22Rv1 (cell line): ENCODE measurements at regions not wholly inside any gene's neighbourhood (a gene's known extent, or its start where the extent isn't known, plus 50 kb on each side); places are given as distances from the start of the nearest gene placed in this dataset.

Experiments
- H3K27ac ChIP-seq: fragments of 450-650 bp; 2 replicates; pipeline ENCODE4 v1.5.1; 2017
- ZFX ChIP-seq: fragments of 450-650 bp; IDR thresholded peaks from 2 replicates; pipeline ENCODE4 v1.6.1; 2017; ENCODE audit warnings: antibody characterized with exemption, borderline replicate concordance
- TF ChIP-seq, protein P1 (sequence below): fragments of 450-650 bp; IDR thresholded peaks from 2 replicates; pipeline ENCODE4 v1.5.1; 2017; ENCODE audit warnings: mild to moderate bottlenecking

DNA sequence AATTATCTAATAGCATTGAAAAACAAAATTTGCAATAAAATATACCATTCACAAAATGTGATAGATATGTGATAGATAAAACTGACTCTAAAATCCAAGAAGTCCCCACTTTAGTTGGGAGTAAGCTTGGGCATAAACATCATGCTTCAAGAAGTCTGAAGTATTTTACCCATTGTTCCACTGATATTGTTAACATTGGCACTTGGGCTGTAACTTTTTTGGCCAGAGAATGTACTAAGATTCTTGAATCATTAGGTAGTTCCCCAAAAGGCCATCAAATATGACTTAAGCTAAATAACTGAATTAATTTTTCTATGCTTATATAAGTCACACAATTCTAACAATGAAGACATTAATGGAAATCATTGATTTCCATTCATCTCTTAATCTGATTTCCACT is 413.6 kb downstream of the CDH2 start:
- no peak for TF ChIP-seq ZFX
- TF ChIP-seq, protein P1, sequence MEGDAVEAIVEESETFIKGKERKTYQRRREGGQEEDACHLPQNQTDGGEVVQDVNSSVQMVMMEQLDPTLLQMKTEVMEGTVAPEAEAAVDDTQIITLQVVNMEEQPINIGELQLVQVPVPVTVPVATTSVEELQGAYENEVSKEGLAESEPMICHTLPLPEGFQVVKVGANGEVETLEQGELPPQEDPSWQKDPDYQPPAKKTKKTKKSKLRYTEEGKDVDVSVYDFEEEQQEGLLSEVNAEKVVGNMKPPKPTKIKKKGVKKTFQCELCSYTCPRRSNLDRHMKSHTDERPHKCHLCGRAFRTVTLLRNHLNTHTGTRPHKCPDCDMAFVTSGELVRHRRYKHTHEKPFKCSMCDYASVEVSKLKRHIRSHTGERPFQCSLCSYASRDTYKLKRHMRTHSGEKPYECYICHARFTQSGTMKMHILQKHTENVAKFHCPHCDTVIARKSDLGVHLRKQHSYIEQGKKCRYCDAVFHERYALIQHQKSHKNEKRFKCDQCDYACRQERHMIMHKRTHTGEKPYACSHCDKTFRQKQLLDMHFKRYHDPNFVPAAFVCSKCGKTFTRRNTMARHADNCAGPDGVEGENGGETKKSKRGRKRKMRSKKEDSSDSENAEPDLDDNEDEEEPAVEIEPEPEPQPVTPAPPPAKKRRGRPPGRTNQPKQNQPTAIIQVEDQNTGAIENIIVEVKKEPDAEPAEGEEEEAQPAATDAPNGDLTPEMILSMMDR, result no peak
- H3K27ac ChIP-seq, result no peak overlapping the region

DNA sequence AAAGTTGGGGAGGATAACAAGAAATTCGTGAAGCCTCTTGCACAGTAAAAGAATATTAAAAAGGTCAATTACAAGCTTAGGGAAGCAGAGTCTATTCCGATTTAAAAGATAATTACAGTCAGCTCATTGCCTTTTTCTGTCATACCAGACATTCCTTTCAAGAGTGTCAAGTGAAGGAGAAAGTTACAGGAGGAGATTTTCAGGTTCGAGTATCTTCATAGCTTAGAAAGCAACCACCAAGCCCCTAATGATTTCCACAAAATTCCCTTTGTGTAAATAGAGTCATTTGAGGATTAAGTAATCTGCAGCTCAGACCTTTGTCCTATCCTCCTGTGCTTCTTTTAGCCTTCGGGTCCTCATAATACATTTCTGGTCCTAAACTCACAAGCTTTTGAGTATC is 414.9 kb downstream of the CDH2 start:
- H3K27ac ChIP-seq, result no peak overlapping the region
- no peak for TF ChIP-seq ZFX
- TF ChIP-seq, protein P1, result no peak

DNA sequence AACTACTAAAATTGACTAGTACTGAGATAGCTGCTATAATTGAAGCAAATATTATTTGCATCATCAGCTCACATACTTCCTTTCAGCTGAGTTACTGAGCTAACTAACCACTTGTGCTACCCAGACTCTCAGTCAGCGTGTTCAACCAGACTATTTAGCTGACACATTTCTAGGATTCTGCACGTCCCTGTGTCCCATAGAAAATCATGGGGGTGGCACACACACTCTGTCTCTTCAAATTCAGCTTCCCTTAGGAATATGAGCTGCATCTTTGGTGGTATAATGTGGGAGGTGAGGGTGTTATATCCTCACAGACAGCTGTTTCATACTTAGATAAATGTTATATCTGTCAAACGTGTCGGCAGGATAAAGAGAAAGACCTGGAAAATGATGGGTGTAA is 424.0 kb downstream of the CDH2 start:
- H3K27ac ChIP-seq, result no peak overlapping the region
- TF ChIP-seq, protein P1, result no peak
- TF ChIP-seq ZFX, result no peak

DNA sequence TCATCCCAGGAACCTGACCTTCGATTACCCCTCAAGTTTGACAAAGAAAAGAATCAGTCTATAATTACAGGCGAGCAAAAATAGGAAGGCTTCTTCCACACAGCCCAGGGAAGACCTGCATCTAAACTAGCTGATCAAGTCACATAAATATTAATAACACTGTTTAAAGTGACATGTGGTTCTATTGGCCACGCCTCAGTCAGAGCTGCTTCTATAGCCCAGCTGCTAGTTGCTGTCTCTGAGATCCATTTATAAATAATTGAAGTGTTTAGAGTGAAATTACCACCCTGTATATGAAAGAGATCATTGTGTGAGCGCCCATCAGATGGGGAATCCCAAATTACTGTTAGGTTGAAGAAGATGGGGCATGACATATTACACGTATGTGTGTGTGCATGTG is 426.0 kb downstream of the CDH2 start:
- H3K27ac ChIP-seq, result no peak overlapping the region
- no peak for TF ChIP-seq ZFX
- TF ChIP-seq, protein P1, result no peak

DNA sequence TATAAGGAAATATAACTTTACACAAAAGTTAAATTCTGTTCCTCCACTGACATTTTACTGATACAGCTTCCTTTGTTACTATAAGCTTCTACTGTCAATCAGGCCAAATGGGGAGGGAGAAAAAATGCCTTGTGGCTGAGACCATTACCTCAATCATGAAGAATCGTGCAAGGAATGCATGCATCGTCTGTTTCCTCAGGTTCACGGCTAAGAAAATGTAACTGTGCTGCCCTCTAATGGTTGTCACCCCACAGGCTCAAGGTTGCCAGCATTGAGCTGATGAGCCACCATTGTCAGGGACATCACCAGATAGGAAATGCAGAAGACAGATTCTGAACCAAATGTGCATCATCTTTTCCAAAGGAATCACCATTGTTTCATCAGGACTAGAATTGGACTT is 426.9 kb downstream of the CDH2 start:
- TF ChIP-seq, protein P1, result peak; percentile 71
- no peak for TF ChIP-seq ZFX
- no peak overlapping the region for H3K27ac ChIP-seq

DNA sequence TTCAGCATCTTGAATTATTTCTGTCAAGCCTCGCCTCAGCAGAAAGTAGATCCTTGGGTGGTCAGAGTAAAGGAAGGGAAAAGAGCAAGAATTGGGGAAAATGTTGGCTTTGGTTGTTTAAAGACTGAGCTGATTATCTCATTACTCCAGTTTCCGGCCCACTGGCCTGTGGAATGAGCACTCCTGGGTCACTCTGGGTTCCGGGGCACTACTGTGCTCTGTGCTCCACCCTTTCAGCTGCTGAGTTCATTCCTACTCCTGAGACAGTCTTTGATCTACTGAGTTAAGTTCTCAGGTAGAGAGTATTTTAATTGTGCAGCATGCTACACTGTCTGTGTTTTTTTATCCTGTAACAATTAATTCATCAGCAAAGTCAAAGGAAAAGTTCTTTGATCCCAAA is 427.7 kb downstream of the CDH2 start:
- TF ChIP-seq, protein P1, result no peak
- no peak for TF ChIP-seq ZFX
- no peak overlapping the region for H3K27ac ChIP-seq

DNA sequence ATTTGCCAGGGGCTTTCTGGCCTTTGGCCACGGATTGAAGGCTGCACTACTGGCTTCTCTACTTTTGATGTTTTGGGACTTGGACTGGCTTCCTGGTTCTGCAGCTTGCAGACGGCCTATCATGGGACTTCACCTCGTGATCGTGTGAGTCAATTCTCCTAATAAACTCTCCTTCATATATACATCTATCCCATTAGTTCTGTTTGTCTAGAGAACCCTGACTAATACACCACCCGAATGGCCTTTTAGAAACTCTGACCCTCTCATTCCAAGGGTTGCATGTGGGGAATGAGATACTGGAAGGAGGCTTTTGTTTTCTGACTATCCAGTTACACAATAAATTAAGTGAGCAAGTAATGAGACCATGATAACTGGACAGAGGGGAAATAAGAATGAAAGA is 430.7 kb downstream of the CDH2 start:
- H3K27ac ChIP-seq, result no peak overlapping the region
- TF ChIP-seq, protein P1, result no peak
- TF ChIP-seq ZFX, result no peak
